Neural progenitor cell (in vitro differentiated cells): ENCODE measurements at regions not wholly inside any gene's neighbourhood (a gene's known extent, or its start where the extent isn't known, plus 50 kb on each side); places are given as distances from the start of the nearest gene placed in this dataset.

Experiments
- DNase-seq: peaks from one replicate; pipeline ENCODE4 v3.0.0-alpha.2; 2016; ENCODE audit warnings: low spot score
- H2AFZ ChIP-seq: fragments of 200-600 bp; sonication (generic); replicated peaks from 2 replicates; pipeline ENCODE4 v1.6.1; 2016; ENCODE audit warnings: antibody characterized with exemption
- H3F3A ChIP-seq: fragments of 200-600 bp; sonication (generic); 2 replicates; pipeline ENCODE4 v1.6.1; 2016; ENCODE audit warnings: antibody characterized with exemption, low read depth
- H3K27ac ChIP-seq: fragments of 200-600 bp; sonication (generic); 2 replicates; pipeline ENCODE4 v1.5.1; 2016; ENCODE audit warnings: mild to moderate bottlenecking
- H3K27me3 ChIP-seq: fragments of 200-600 bp; sonication (generic); 2 replicates; pipeline ENCODE4 v1.6.1; 2016; ENCODE audit warnings: mild to moderate bottlenecking, moderate library complexity
- H3K36me3 ChIP-seq: fragments of 200-600 bp; sonication (generic); 2 replicates; pipeline ENCODE4 v1.5.1; 2016
- H3K4me1 ChIP-seq: fragments of 200-600 bp; sonication (generic); 2 replicates; pipeline ENCODE4 v1.6.1; 2016; ENCODE audit warnings: mixed run types
- H3K4me2 ChIP-seq: fragments of 200-600 bp; sonication (generic); 2 replicates; pipeline ENCODE4 v1.6.1; 2016
- H3K4me3 ChIP-seq: fragments of 200-600 bp; sonication (generic); 2 replicates; pipeline ENCODE4 v1.5.1; 2016
- H3K79me2 ChIP-seq: fragments of 200-600 bp; sonication (generic); 2 replicates; pipeline ENCODE4 v1.6.1; 2016; ENCODE audit warnings: low read depth
- H3K9ac ChIP-seq: fragments of 200-600 bp; sonication (generic); 2 replicates; pipeline ENCODE4 v1.6.1; 2016
- H3K9me3 ChIP-seq: fragments of 200-600 bp; sonication (generic); 2 replicates; pipeline ENCODE4 v1.5.1; 2016; ENCODE audit warnings: low read depth
- H4K20me1 ChIP-seq: fragments of 200-600 bp; sonication (generic); 2 replicates; pipeline ENCODE4 v1.6.1; 2016; ENCODE audit warnings: low read depth
- H3K27ac Mint-ChIP-seq: 3 replicates; pipeline ENCODE4 v1.8.0; 2021; ENCODE audit warnings: mixed read lengths
- H3K27me3 Mint-ChIP-seq: 2 replicates; pipeline ENCODE4 v1.8.0; 2022; ENCODE audit warnings: low read depth, mild to moderate bottlenecking, inconsistent platforms, moderate library complexity, mixed read lengths; ENCODE audit not compliant: insufficient read depth
- H3K36me3 Mint-ChIP-seq: 3 replicates; pipeline ENCODE4 v1.8.0; 2021; ENCODE audit warnings: mixed read lengths
- H3K4me1 Mint-ChIP-seq: 3 replicates; pipeline ENCODE4 v1.8.0; 2021; ENCODE audit warnings: mixed read lengths
- H3K4me3 Mint-ChIP-seq: 3 replicates; pipeline ENCODE4 v1.8.0; 2021; ENCODE audit warnings: mild to moderate bottlenecking, moderate library complexity, mixed read lengths
- H3K9me3 Mint-ChIP-seq: 3 replicates; pipeline ENCODE4 v1.8.0; 2020; ENCODE audit warnings: mixed read lengths
- CTCF ChIP-seq: fragments of 200-600 bp; sonication (generic); IDR thresholded peaks from 2 replicates; pipeline ENCODE4 v1.5.1; 2017; ENCODE audit warnings: antibody characterized with exemption, mild to moderate bottlenecking
- EZH2 ChIP-seq: fragments of 200-600 bp; sonication (generic); IDR thresholded peaks from 2 replicates; pipeline ENCODE4 v1.6.1; 2017; ENCODE audit warnings: antibody characterized with exemption, mild to moderate bottlenecking, moderate library complexity
- EZH2phosphoT487 ChIP-seq: fragments of 200-600 bp; sonication (generic); IDR thresholded peaks from 2 replicates; pipeline ENCODE4 v1.6.1; 2017; ENCODE audit warnings: antibody characterized with exemption

- no peak for DNase-seq
- Histone ChIP-seq H3K79me2 (no peaks in the 10 kb centered on the region), H3K4me2 (no peak overlapping the region), H3K27ac (no peak overlapping the region), H3K9ac (no peak overlapping the region), H3F3A (no peaks in the 10 kb centered on the region), H3K27me3 (no peaks in the 10 kb centered on the region), H4K20me1 (no peaks in the 10 kb centered on the region), H3K9me3 (no peaks in the 10 kb centered on the region), H3K4me1 (peaks cover 10% of the 10 kb centered on the region), H2AFZ (no peak overlapping the region), H3K36me3 (no peaks in the 10 kb centered on the region), H3K4me3 (no peak overlapping the region)
- Mint-ChIP-seq H3K36me3 (no peaks in the 10 kb centered on the region), H3K9me3 (no peaks in the 10 kb centered on the region), H3K4me3 (no peak overlapping the region), H3K27me3 (no peaks in the 10 kb centered on the region), H3K27ac (no peak overlapping the region), H3K4me1 (peaks cover 8% of the 10 kb centered on the region)
- no peak for TF ChIP-seq CTCF
- no peak for TF ChIP-seq EZH2
- no peak for TF ChIP-seq EZH2phosphoT487
Measured at GRCh38 chr16:59545721-59546120, 811.6 kb upstream of the GOT2 start.

GRCh38 chr16:59543641-59544040 lies 809.5 kb upstream of the GOT2 start:
- Histone ChIP-seq H3K27me3 (no peaks in the 10 kb centered on the region), H3K4me1 (peaks cover 10% of the 10 kb centered on the region), H3K27ac (no peak overlapping the region), H3K36me3 (no peaks in the 10 kb centered on the region), H3K4me3 (no peak overlapping the region), H3K79me2 (no peaks in the 10 kb centered on the region), H3K4me2 (no peak overlapping the region), H3F3A (no peaks in the 10 kb centered on the region), H4K20me1 (no peaks in the 10 kb centered on the region), H3K9ac (no peak overlapping the region), H2AFZ (no peak overlapping the region), H3K9me3 (no peaks in the 10 kb centered on the region)
- no peak for TF ChIP-seq EZH2
- TF ChIP-seq EZH2phosphoT487, result no peak
- TF ChIP-seq CTCF, result no peak
- no peak overlapping the region for H3K4me3 Mint-ChIP-seq
- H3K27me3 Mint-ChIP-seq, result no peaks in the 10 kb centered on the region
- no peak for DNase-seq
- H3K4me1 Mint-ChIP-seq, result peaks cover 10% of the 10 kb centered on the region
- peaks cover 2% of the 10 kb centered on the region for H3K9me3 Mint-ChIP-seq
- no peak overlapping the region for H3K27ac Mint-ChIP-seq
- H3K36me3 Mint-ChIP-seq, result no peaks in the 10 kb centered on the region

- Histone ChIP-seq H3K4me1 (peaks cover 10% of the 10 kb centered on the region), H3K4me2 (peak overlapping the region; percentile 2), H3K27me3 (no peaks in the 10 kb centered on the region), H3K36me3 (no peaks in the 10 kb centered on the region), H4K20me1 (no peaks in the 10 kb centered on the region), H3K4me3 (no peak overlapping the region), H3K9ac (no peak overlapping the region), H3K79me2 (no peaks in the 10 kb centered on the region), H3F3A (no peaks in the 10 kb centered on the region), H2AFZ (no peak overlapping the region), H3K9me3 (no peaks in the 10 kb centered on the region), H3K27ac (no peak overlapping the region)
- Mint-ChIP-seq H3K4me3 (no peak overlapping the region), H3K36me3 (no peaks in the 10 kb centered on the region), H3K27me3 (no peaks in the 10 kb centered on the region), H3K27ac (peak overlapping the region; percentile 26), H3K9me3 (peaks cover 5% of the 10 kb centered on the region), H3K4me1 (peaks cover 10% of the 10 kb centered on the region)
- no peak for TF ChIP-seq EZH2
- TF ChIP-seq CTCF, result no peak
- no peak for TF ChIP-seq EZH2phosphoT487
- DNase-seq, result no peak
Measured at GRCh38 chr16:59540621-59541020, 806.5 kb upstream of the GOT2 start.
